HG03432 (cell line): ENCODE measurements at regions not wholly inside any gene's neighbourhood (a gene's known extent, or its start where the extent isn't known, plus 50 kb on each side); places are given as distances from the start of the nearest gene placed in this dataset.

ENCODE experiments used
- ATAC-seq: cut with Tn5 transposase; IDR thresholded peaks from one replicate; pipeline ENCODE4 v1.9.1; 2021; ENCODE audit warnings: mild to moderate bottlenecking, moderate library complexity; ENCODE audit not compliant: unreplicated experiment

GRCh38 chr5:72032788-72033187 lies 74.5 kb upstream of the MAP1B start:
- ATAC-seq, result no peak

DNA sequence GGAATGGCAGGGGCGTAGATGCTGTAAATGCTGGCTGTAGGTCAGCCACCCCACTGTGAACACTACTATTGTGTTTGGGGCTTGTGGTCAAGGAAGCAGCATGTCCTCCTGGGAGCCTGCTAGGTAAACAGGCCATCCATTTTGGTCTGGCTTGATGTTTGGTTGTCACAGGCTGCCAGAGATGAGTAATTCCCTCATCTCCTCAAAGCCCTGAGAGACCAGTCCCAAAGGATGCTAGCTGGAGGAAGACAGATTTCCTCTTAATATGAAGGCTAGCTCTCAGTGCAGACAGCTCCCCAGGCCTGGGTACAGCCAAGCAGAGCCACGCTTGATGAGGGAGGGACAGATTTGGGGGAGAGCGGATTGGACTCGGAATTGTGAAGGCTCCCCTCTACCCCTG lies 72.5 kb upstream of the MAP1B start:
- ATAC-seq, result no peak

DNA sequence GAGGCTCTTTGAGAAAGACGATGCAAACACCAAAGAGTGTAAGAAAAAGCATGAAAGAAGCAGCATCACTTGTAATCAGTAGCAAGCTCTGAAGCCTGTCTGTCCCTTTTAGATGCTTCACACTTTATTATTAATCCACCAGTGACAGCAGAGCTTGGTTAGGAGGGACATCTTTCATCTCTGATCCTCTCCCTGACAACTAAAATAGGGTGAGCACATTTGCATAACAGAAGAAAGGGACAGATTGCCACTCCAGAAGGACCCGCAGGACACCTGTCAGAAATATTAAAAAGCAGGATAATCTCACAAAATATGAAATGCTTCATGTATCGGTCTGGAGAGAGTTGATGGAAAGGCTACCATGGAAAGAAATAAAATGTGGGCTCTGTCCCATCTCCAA lies 71.4 kb upstream of the MAP1B start:
- no peak for ATAC-seq

GRCh38 chr5:72036951-72037350 lies 70.3 kb upstream of the MAP1B start:
- no peak for ATAC-seq

- ATAC-seq, result no peak
Measured at GRCh38 chr5:72040513-72040912, 66.8 kb upstream of the MAP1B start.

DNA sequence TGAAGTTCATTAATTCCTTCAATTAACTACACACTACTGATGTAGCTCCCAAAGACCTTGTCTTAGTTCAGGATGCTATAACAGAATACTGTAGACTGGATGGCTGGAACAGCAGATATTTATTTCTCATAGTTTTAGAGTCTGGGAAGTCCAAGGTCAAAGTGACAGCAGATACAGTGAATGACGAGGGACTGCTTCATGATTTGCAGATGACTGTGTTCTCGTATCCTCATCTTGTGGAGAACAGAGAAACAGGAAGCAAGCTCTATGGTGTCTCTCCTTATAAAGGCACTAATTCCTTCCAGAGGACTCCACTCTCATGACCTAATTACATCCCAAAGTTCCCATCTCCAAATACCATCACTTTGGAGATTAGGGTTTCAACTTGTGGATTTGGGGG lies 65.6 kb upstream of the MAP1B start:
- no peak for ATAC-seq

- no peak for ATAC-seq
Measured at GRCh38 chr5:72042097-72042496, 65.2 kb upstream of the MAP1B start.

GRCh38 chr5:72045692-72046091 lies 61.6 kb upstream of the MAP1B start:
- no peak for ATAC-seq

DNA sequence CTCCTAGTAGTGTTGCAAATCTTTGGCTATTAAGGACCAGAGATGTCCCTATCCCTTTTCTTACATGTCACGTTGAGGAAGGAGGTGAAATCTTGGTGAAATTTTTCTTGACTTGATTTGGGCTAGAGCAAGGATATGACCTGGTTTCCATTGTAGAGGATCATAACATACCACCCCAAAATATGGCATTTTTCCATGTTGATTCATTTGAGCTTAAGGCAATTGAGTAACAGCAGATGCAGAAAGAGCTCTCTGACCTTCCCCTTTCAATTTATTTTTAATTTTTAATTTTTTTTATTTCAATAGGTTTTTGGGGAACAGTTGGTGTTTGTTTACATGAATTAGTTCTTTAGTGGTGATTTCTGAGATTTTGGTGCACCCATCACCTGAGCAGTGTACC lies 61.2 kb upstream of the MAP1B start:
- no peak for ATAC-seq

GRCh38 chr5:72055636-72056035 lies 51.6 kb upstream of the MAP1B start:
- ATAC-seq, result no peak
